GM18511 (cell line): ENCODE measurements at regions not wholly inside any gene's neighbourhood (a gene's known extent, or its start where the extent isn't known, plus 50 kb on each side); places are given as distances from the start of the nearest gene placed in this dataset.
"Not testable (repeated sequence)": the region's sequence is repeated elsewhere in the genome, so short reads cannot be mapped to it uniquely, and the experiment has no call there.

Experiments
- ATAC-seq: cut with Tn5 transposase; IDR thresholded peaks from one replicate; pipeline ENCODE4 v1.9.1; 2021; ENCODE audit warnings: mild to moderate bottlenecking, moderate library complexity; ENCODE audit not compliant: unreplicated experiment

- ATAC-seq, result no peak
Observed at GRCh38 chr5:106408570-106408969, 1262.2 kb downstream of the EFNA5 start.

GRCh38 chr5:106408141-106408540, 1262.6 kb downstream of the EFNA5 start:
- ATAC-seq, result no peak

GRCh38 chr5:106401561-106401960, 1269.2 kb downstream of the EFNA5 start:
- ATAC-seq, result no peak

- no peak for ATAC-seq
Observed at GRCh38 chr5:106399391-106399790, 1271.3 kb downstream of the EFNA5 start.

GRCh38 chr5:106397700-106398099, 1273.0 kb downstream of the EFNA5 start:
- no peak for ATAC-seq

GRCh38 chr5:106393276-106393675, 1277.5 kb downstream of the EFNA5 start:
- no peak for ATAC-seq

- no peak for ATAC-seq
Observed at GRCh38 chr5:106392766-106393165, 1278.0 kb downstream of the EFNA5 start.

GRCh38 chr5:106387767-106388166, 1283.0 kb downstream of the EFNA5 start:
- ATAC-seq, result not testable (repeated sequence)

- ATAC-seq, result no peak
Observed at GRCh38 chr5:106386287-106386686, 1284.5 kb downstream of the EFNA5 start.

GRCh38 chr5:106380736-106381135, 1290.0 kb downstream of the EFNA5 start:
- no peak for ATAC-seq

- no peak for ATAC-seq
Observed at GRCh38 chr5:106376522-106376921, 1294.2 kb downstream of the EFNA5 start.

- ATAC-seq, result no peak
Observed at GRCh38 chr5:106374956-106375355, 1295.8 kb downstream of the EFNA5 start.

GRCh38 chr5:106368021-106368420, 1302.7 kb downstream of the EFNA5 start:
- no peak for ATAC-seq

- ATAC-seq, result no peak
Observed at GRCh38 chr5:106367281-106367680, 1303.5 kb downstream of the EFNA5 start.

GRCh38 chr5:106363578-106363977, 1307.2 kb downstream of the EFNA5 start:
- ATAC-seq, result no peak

- no peak for ATAC-seq
Observed at GRCh38 chr5:106361905-106362304, 1308.8 kb downstream of the EFNA5 start.

- no peak for ATAC-seq
Observed at GRCh38 chr5:106331415-106331814, 1339.3 kb downstream of the EFNA5 start.

- no peak for ATAC-seq
Observed at GRCh38 chr5:106324356-106324755, 1346.4 kb downstream of the EFNA5 start.

GRCh38 chr5:106321242-106321641, 1349.5 kb downstream of the EFNA5 start:
- no peak for ATAC-seq

GRCh38 chr5:106314221-106314824, 1356.4 kb downstream of the EFNA5 start:
- no peak for ATAC-seq

GRCh38 chr5:106312360-106312759, 1358.4 kb downstream of the EFNA5 start:
- ATAC-seq, result no peak

- no peak for ATAC-seq
Observed at GRCh38 chr5:106311230-106311915, 1359.4 kb downstream of the EFNA5 start.

- no peak for ATAC-seq
Observed at GRCh38 chr5:106307265-106307664, 1363.5 kb downstream of the EFNA5 start.
